MG63 (cell line): ENCODE measurements at regions not wholly inside any gene's neighbourhood (a gene's known extent, or its start where the extent isn't known, plus 50 kb on each side); places are given as distances from the start of the nearest gene placed in this dataset.

Experiments
- DNase-seq: peaks from one replicate; pipeline ENCODE4 v3.0.0-alpha.2; 2020
- H3K27me3 ChIP-seq: fragments of 250-450 bp; sonication (Bioruptor Pico); 2 replicates; pipeline ENCODE4 v1.5.1; 2020; ENCODE audit warnings: mild to moderate bottlenecking, moderate library complexity
- H3K36me3 ChIP-seq: fragments of 250-450 bp; sonication (Bioruptor Pico); 2 replicates; pipeline ENCODE4 v1.5.1; 2020; ENCODE audit warnings: mild to moderate bottlenecking, moderate library complexity
- H3K4me3 ChIP-seq: fragments of 250-450 bp; sonication (Bioruptor Pico); 2 replicates; pipeline ENCODE4 v1.5.1; 2020; ENCODE audit warnings: mild to moderate bottlenecking, moderate library complexity
- H3K9me3 ChIP-seq: fragments of 250-450 bp; sonication (Bioruptor Pico); 2 replicates; pipeline ENCODE4 v1.5.1; 2020; ENCODE audit warnings: mild to moderate bottlenecking, moderate library complexity

DNA sequence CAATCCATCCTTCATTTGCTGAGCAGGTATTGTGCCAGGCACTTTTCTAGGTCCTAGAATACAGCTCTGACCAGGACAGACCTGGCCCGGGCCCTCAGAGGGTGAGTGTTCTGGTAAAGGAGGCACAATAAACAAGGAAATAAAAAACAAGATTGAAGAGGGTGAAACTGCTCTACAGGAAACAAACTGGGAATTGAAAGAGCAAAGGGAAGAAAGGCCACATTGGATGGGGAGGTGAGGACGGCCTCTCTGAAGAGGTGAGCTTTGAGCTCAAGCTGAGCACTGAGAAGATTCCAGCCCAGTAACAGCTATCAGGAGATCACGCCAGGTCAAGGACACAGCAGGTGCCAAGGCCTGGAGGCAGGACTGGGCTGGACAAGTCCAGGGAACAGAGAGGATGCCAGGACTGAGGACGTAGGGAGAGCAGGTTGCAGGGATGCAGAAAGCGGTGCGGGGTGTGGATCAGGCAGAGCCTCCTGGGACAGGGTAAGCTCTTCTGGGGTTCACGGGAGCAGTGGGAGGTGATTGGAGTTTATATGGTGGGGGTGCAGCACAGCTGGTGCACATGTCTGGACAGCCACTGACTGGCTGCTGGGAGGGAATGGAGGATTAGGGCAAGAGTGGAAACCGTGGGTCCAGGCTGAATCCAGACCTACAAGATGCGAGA, 433.3 kb downstream of the PREX1 start:
- DNase-seq, result no peak
- Histone ChIP-seq H3K4me3 (no peak overlapping the region), H3K27me3 (peaks cover 12% of the 10 kb centered on the region), H3K9me3 (no peaks in the 10 kb centered on the region; the same call in 1 of the 2 replicates), H3K36me3 (no peaks in the 10 kb centered on the region)

DNA sequence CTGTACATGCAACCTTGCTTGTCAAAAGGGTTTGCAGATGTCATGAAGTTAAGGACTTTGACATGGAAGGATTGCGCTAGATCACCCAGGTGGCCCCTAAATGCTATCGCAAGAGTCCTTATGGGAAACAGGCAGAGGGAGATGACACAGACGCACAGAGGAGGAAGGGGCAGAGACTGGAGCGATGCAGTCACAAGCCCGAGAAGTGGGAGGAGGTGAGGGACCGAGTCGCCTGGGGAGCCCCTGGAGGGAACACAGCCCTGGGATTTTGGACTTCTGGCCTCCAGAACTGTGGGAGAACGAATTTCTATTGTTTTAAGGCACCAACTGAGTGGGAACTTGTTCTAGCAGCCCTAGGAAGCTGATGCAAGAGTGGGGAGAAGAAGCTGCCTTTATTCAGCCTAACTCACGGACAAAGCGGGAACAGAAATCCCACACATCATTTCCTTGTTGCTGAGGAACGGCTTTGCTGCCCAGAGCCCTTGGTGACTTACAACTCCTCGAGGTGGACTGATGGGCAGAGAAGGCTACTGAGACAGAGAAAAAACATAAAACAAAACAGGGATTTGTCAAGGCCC, 434.0 kb downstream of the PREX1 start:
- no peaks in the 10 kb centered on the region; the same call in 1 of the 2 replicates for H3K9me3 ChIP-seq
- DNase-seq, result no peak
- peaks cover 15% of the 10 kb centered on the region for H3K27me3 ChIP-seq
- no peak overlapping the region for H3K4me3 ChIP-seq
- H3K36me3 ChIP-seq, result no peaks in the 10 kb centered on the region

DNA sequence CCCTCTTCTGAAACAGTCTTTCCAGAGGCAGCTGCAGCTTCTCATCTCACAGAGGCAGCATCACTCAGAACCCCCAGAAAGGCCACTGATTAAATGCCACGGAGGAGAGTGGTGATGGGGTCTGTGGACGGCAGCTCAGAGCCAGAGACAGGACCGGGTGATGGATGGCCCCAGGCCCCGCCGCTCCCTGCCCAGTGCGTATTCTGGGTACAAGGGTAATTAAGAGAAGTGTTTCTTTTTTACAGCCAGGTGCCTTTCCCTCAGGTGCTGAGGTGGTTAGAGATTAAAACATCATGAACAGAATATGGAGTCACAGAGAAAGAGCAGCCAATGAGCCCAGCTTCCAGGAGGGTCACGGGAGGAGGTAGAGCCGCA, 434.5 kb downstream of the PREX1 start:
- Histone ChIP-seq H3K9me3 (no peaks in the 10 kb centered on the region; the same call in 1 of the 2 replicates), H3K27me3 (peaks cover 15% of the 10 kb centered on the region), H3K4me3 (no peak overlapping the region), H3K36me3 (no peaks in the 10 kb centered on the region)
- no peak for DNase-seq

DNA sequence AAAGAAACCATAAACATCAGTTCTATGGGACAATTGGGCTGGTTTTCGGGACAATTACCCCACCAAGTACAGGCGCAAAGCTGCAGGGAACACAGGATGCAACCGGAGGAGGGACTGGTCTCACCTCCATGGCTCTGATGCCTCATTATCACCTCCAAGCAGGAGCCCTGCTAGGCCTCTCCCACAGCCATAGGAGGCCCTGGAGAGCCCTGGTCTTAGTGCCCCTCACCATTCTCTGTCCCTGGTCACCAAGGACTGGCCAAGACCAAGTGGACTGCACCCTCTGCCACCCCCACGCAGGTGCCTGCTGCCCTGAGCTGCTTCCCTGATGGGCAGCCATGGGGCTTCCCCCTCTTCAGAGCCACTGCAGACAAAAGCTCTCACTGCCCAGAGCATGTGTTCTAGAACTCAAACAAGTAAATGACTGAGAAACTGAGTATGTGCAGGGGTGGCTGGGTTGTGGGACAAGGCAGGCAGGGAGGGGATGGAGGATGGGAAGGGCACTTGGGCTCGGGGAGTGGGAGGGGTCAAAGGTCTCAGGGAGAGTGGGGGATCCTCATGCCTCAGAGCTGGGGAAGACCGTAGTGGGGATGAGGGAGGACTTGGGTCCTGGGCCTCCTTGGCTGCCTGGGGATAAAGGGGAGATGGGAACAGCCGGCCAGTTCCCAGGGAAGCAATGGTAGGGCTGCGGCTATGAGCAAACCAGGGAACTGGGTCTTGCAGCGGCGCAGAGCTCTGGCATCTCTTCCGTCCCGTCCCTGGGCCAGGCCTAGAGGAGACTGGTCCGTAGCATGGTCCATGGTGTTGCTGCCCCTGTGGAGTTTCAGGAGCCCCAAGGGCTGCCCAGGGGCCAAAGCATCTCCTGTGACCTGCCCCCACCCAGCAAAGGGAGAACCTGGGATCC, 435.1 kb downstream of the PREX1 start:
- Histone ChIP-seq H3K4me3 (no peak overlapping the region), H3K9me3 (no peaks in the 10 kb centered on the region; the same call in 1 of the 2 replicates), H3K27me3 (peaks cover 15% of the 10 kb centered on the region), H3K36me3 (no peaks in the 10 kb centered on the region)
- DNase-seq, result no peak

DNA sequence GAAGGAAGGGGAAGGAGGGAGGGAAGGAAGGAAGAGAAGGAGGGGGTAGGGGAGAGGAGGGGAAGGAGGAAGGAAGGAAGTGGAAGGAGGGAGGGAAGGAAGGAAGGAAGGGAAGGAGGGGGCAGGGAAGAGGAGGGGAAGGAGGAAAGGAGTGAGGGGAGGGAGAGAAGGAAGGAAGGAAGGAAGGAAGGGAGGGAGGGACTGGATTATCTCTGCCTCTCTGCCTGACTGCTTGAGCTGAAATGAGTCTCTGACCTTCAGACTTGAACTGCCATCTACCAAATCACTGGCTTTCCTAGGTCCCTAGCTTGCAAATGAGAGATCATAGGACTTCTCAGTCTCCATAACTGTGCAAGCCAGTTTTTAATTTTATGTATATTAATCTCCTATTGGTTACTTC, 436.8 kb downstream of the PREX1 start:
- no peak overlapping the region for H3K4me3 ChIP-seq
- H3K36me3 ChIP-seq, result no peaks in the 10 kb centered on the region
- H3K27me3 ChIP-seq, result peaks cover 10% of the 10 kb centered on the region
- no peaks in the 10 kb centered on the region; the same call in 1 of the 2 replicates for H3K9me3 ChIP-seq
- no peak for DNase-seq

DNA sequence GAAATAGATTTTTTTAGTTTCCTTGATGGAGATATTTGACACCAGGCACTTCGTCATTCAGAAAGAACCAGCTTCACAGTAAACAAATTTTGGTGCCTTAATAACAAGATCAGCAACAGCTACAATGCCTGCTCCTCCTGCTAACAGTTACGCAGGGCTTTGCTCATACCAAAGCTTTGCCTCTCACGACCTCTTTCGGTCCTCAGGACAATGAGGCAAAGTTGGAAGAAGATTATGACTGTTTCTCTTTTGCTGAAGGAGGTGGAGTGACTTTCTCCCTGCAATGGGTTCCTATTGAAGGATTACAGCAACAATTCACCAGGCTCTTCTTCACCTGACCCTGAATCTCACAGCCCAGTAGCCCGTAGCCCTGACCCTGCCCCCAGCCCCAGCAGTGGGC, 440.1 kb downstream of the PREX1 start:
- no peaks in the 10 kb centered on the region; the same call in 1 of the 2 replicates for H3K9me3 ChIP-seq
- no peak overlapping the region for H3K4me3 ChIP-seq
- DNase-seq, result no peak
- peaks cover 9% of the 10 kb centered on the region for H3K27me3 ChIP-seq
- no peaks in the 10 kb centered on the region for H3K36me3 ChIP-seq

DNA sequence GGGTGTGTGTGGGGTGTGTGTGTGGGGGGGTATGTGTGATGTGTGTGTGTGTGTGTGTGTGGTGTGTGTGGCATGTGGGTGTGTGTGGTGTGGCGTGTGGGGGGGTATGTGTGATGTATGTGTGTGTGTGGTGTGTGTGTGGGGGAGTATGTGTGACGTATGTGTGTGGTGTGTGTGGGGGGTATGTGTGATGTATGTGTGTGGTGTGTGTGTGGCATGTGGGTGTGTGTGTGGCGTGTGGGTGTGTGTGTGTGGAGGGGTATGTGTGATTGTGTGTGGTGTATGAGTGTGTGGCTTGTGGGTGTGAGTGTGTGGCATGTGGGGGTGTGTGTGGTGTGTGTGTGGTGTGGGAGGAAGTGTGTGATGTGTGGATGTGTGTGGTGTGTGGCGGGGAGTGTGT, 442.3 kb downstream of the PREX1 start:
- H3K9me3 ChIP-seq, result no peaks in the 10 kb centered on the region
- H3K27me3 ChIP-seq, result peaks cover 9% of the 10 kb centered on the region
- DNase-seq, result no peak
- no peaks in the 10 kb centered on the region for H3K36me3 ChIP-seq
- H3K4me3 ChIP-seq, result no peak overlapping the region

DNA sequence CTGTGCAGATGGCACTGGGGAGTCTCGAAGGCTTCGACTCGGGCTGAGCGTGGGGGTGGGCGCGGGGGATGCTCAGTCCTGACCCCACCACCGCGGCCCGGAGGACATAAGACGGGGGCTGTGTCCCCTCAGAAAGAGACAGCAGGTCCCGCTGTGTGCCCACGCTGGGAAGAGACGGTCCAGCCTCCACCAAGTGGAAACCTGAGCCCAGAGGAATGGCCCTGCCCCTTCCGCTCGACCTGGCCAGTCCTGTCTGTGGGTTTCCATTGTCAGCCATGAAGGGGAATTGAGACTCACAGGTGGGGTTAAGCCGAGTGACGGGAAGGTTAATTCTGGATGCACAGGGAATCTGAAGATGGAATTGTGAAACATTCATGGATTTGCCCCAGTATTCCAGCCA, 442.7 kb downstream of the PREX1 start:
- peaks cover 9% of the 10 kb centered on the region for H3K27me3 ChIP-seq
- H3K4me3 ChIP-seq, result no peak overlapping the region
- no peak for DNase-seq
- no peaks in the 10 kb centered on the region for H3K36me3 ChIP-seq
- H3K9me3 ChIP-seq, result no peaks in the 10 kb centered on the region

DNA sequence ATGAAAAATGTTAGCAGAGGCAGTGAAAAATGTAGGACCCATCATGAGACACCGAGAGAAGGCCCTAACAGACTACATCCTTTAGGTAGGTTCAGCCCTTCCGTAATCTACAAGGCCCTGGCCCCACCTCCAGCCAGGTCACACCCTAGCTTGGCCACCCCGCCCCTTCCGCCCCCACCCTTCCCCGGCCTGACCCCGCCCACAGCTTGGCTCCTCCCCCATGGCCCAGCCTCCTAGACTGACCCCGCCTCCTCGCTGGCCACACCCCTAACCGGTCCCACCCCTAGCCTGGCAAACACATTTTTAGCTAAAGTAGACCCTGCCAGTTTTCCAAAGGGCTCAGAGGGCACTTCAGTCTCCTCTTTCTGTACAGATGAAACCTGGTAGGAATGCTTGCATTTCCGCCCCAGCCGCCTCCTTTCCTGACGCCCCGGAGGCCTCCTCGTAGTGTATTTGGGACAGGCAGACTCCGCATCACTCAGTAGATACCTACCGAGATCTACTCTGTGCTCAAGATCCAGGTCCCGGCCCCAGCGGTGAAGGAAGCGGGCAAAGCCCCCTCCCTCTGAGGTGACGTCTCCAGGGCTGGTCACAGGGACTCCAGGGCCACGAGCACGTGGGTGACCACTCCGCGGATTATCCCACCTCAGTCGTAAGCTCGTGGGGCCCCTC, 443.5 kb downstream of the PREX1 start:
- peak; percentile 25 for DNase-seq
- H3K4me3 ChIP-seq, result no peak overlapping the region
- peaks cover 4% of the 10 kb centered on the region; the same call in 1 of the 2 replicates for H3K27me3 ChIP-seq
- H3K36me3 ChIP-seq, result no peaks in the 10 kb centered on the region
- no peaks in the 10 kb centered on the region for H3K9me3 ChIP-seq

DNA sequence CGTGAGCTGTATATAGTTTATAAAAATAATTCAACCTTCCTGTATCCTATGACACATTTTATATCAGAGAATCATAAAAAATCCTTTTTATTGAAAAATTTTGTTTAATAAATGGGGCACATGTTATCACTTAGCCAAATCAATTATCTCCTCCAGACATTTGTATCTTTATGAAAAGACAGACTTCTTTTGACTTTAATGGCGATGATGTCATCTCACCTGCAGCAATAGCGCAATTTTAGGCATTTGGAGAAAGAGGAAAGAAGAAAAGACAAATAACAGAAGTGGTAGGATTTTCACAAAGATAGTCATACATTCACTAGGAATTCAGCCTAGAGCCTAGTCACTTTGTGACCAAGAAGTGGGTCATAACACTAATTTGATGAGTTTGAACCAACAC, 444.5 kb downstream of the PREX1 start:
- no peak overlapping the region for H3K4me3 ChIP-seq
- H3K9me3 ChIP-seq, result no peaks in the 10 kb centered on the region
- no peak for DNase-seq
- peaks cover 8% of the 10 kb centered on the region; the same call in 1 of the 2 replicates for H3K27me3 ChIP-seq
- no peaks in the 10 kb centered on the region for H3K36me3 ChIP-seq

DNA sequence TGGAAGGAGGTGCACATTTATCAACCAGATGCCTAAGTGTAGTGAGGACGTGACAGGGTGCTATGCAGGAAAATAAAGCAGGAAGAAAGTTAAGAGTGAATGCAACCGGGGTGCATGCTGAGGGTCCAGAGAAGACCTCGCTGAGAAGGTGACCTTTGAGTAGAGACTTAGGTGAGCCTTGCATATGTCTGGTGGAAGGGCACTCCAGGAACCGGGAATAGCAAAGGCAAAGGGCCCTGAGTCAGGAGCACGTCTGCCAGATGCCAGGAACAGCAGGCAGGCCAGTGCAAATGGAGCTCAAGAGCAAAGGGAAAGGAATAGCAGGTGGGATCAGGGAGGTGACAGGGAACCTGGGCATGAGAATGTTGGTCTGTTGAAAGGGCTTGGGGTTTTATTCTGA, 445.5 kb downstream of the PREX1 start:
- no peaks in the 10 kb centered on the region for H3K36me3 ChIP-seq
- DNase-seq, result no peak
- H3K4me3 ChIP-seq, result no peak overlapping the region
- no peaks in the 10 kb centered on the region for H3K9me3 ChIP-seq
- peaks cover 12% of the 10 kb centered on the region for H3K27me3 ChIP-seq

DNA sequence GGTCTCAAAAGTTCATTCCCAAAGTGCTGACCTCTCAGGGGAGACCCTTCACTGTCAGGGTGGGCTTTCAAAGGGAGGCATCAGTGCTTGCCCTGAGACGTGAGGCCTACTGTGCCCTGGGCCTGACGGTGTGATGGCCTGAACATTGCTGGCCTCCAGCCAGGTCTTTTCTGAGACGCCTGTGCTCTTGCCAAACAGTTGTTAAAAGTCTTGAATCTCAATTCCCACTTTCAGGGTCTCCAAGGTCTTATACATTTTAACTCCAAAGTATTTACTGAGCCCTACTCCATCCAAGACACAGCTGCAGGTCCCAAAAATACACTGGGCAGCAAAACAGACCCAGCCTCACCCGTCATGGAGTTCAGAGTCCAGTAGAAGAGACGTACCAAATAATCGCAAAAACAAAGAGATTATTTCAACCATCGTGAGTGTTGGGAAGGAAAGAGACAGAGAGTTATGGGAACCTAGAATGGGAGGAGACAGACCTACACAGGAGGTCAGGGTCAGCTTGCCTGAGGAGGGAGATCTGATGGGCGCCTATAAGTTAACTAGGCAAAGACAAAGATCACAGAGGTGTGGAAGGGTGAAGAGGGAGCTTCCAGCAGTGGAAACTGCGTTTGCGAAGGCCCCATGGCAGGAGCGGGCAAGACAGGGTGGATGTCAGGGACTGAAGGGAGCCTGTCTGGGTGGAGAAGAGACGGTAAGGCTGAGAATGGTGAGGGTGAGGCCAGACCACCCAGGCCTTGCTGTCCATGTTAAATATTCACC, 446.3 kb downstream of the PREX1 start:
- no peak for DNase-seq
- Histone ChIP-seq H3K4me3 (no peak overlapping the region), H3K9me3 (no peaks in the 10 kb centered on the region), H3K27me3 (peaks cover 13% of the 10 kb centered on the region), H3K36me3 (no peaks in the 10 kb centered on the region)

DNA sequence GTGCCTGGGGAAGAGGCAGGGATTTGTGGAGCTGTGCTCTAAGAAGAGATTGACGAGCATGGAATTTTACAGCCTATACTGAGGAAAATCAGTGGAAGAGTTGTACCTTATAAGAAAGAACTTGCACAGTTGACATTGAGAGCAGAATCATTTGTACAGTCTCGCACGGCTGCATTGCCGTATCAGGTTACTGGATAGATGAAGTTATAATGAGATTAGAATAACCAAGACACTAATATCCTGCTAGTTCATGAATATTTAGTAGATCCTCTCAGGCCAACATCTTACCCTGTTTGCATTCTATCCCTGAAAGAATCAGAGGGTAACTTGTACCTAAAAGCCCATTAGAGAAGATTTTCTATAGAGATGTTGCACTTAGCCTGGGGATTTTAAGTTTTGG, 447.1 kb downstream of the PREX1 start:
- peaks cover 13% of the 10 kb centered on the region for H3K27me3 ChIP-seq
- H3K9me3 ChIP-seq, result no peaks in the 10 kb centered on the region
- no peak for DNase-seq
- H3K36me3 ChIP-seq, result no peaks in the 10 kb centered on the region
- no peak overlapping the region for H3K4me3 ChIP-seq

DNA sequence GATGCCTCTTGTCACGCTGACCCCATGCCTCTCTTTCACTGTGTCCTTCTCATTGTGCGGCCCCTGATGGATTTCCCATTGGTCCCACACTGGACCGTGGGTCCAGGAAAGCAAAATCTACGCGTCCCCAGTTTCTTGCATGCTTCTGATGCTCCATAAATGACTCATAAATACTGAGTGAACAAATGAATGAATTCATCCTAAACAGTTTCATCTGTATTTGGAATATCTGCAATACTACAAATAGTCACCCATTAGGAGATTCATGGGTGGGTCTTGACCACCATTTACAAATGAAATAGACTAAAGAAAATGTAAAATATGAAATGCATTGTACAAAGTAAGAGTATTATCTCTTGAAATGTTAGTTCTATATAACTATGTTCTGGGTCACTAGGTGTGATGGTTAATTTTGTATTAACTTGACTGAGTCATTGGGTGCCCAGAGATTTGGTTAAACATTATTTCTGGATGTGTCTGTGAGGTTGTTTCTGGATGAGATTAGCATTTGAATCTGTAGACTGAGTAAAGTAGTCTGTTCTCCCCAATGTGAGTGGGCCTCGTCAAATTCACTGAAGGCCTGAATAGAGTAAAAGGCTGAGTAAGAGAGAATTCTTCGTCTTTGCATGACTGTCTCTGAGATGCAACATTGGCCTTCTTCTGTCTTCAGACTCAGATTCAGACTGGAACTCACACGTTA, 448.7 kb downstream of the PREX1 start:
- DNase-seq, result no peak
- peaks cover 13% of the 10 kb centered on the region for H3K27me3 ChIP-seq
- no peak overlapping the region for H3K4me3 ChIP-seq
- H3K36me3 ChIP-seq, result no peaks in the 10 kb centered on the region
- H3K9me3 ChIP-seq, result no peaks in the 10 kb centered on the region

DNA sequence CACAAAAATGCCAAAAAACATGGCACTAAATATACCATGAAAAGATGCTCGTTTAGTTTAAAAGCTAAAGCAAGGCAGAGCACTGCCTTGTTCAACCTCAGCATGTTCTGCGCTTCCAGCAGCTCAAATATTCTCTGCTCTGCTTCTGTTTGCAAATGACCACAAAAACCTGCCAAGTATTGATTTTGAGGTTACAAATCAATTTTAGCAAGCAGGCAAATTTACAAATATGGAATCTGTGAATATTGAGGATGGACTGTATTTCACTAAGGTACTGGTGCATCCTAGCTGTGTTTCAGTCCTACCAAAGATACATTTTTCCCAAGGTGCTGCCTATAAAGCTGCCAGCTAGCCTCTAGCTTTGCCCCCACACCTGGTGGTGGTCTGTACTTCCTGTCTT, 449.9 kb downstream of the PREX1 start:
- no peak for DNase-seq
- H3K9me3 ChIP-seq, result no peaks in the 10 kb centered on the region

DNA sequence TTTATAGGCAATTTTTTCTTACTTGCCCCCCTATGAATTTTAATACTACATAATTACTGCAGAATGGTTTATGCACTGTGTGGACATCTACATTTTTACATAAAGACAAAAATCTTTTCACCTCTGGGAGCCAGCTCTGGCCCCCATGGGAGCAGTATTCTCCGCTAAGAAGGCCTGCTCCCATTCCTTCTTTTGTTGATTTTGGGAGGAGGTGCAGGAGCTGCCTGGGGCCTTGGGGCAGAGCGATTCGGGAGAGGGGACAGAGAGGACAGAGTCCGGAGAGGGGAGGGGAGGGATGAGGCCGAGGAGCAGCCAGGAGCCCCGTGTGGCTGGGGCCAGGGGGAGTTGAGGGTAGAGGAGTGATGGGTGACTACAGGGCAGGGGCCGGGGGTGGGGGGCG, 452.0 kb downstream of the PREX1 start:
- no peak for DNase-seq
- Histone ChIP-seq H3K9me3 (no peaks in the 10 kb centered on the region), H3K27me3 (peaks cover 10% of the 10 kb centered on the region), H3K36me3 (no peaks in the 10 kb centered on the region), H3K4me3 (no peak overlapping the region)

More for the DNA sequence above, 449.9 kb downstream of the PREX1 start:
- peaks cover 13% of the 10 kb centered on the region for H3K27me3 ChIP-seq
- H3K4me3 ChIP-seq, result no peak overlapping the region
- no peaks in the 10 kb centered on the region for H3K36me3 ChIP-seq
